ENCODE measurements at regions not wholly inside any gene's neighbourhood (a gene's known extent, or its start where the extent isn't known, plus 50 kb on each side); places are given as distances from the start of the nearest gene placed in this dataset.
"Not testable (repeated sequence)": the region's sequence is repeated elsewhere in the genome, so short reads cannot be mapped to it uniquely, and the experiment has no call there.

DNA sequence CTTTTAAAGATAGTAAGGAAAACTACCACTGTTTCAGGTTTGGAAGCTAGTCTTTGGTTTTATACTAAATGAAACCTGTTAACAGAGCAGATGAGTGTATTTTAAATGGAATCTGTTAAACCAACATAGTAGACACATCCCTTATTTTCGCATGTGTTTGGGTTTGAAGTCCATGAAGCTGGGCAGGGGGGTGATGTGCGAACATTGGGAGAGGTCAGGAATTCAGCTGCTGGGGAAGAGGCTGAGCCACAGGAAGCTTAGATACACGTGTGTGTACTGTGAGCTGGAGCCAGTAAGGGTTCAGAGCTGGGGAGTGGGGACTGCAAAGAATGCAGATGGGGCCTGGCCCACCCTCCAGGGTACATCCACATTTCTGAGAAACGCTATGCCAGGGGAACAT is 176.9 kb downstream of the VAPA start:
- 79 to 84% methylated on average over 4 of the region's 4 CpGs for WGBS, 2 donors
- peaks cover 0 to 3% of the 10 kb centered on the region in 2 donors for H3K9me3 ChIP-seq (ENCODE audit: control insufficient read depth in 2 of 2, insufficient read depth in 1 of 2, low read depth in 1 of 2, low read length in 1 of 2)

DNA sequence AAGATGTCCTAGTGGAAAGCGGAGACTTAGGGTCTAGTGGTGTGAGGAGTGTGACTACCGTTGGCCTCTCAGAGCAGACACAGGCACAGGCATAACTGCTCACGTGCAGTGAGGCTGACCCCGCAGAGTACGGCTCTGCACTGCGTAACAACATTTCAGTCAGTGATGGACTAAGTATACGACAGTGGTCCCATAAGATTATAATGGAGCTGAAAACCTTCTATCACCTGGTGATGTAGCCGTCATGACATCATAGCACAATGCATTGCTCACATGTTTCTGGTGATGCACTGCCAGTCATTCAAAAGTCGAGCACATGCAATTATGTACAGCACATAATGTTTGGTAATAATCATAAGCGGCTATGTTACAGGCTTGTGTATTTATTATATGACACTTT is 179.6 kb downstream of the VAPA start:
- Histone ChIP-seq H3K36me3 (ENCODE audit: control insufficient read depth in 2 of 2, insufficient read depth in 2 of 2, low read length in 1 of 2) (no peaks in the 10 kb centered on the region), H3K9me3 (ENCODE audit: control insufficient read depth in 2 of 2, insufficient read depth in 1 of 2, low read depth in 1 of 2, low read length in 1 of 2) (no peaks in the 10 kb centered on the region), H3K27me3 (ENCODE audit: control insufficient read depth in 1 of 2, insufficient read depth in 2 of 2, low read length in 2 of 2) (no peaks in the 10 kb centered on the region), H3K4me1 (ENCODE audit: control insufficient read depth in 2 of 2, insufficient read depth in 2 of 2, low read length in 1 of 2) (no peaks in the 10 kb centered on the region), H3K27ac (ENCODE audit: low read depth in 2 of 2, low read length in 1 of 2) (no peak overlapping the region), H3K4me3 (ENCODE audit: low read depth in 1 of 2, low read length in 2 of 2) (no peak overlapping the region)
- 96 to 97% methylated on average over 10 of the region's 10 CpGs for WGBS, 2 donors

More for the DNA sequence above, 176.9 kb downstream of the VAPA start:
- Histone ChIP-seq H3K36me3 (ENCODE audit: control insufficient read depth in 2 of 2, insufficient read depth in 2 of 2, low read length in 1 of 2) (no peaks in the 10 kb centered on the region), H3K4me1 (ENCODE audit: control insufficient read depth in 2 of 2, insufficient read depth in 2 of 2, low read length in 1 of 2) (peaks cover 5 to 12% of the 10 kb centered on the region in 2 donors), H3K27me3 (ENCODE audit: control insufficient read depth in 1 of 2, insufficient read depth in 2 of 2, low read length in 2 of 2) (no peaks in the 10 kb centered on the region), H3K27ac (ENCODE audit: low read depth in 2 of 2, low read length in 1 of 2) (no peak overlapping the region), H3K4me3 (ENCODE audit: low read depth in 1 of 2, low read length in 2 of 2) (no peak overlapping the region)

DNA sequence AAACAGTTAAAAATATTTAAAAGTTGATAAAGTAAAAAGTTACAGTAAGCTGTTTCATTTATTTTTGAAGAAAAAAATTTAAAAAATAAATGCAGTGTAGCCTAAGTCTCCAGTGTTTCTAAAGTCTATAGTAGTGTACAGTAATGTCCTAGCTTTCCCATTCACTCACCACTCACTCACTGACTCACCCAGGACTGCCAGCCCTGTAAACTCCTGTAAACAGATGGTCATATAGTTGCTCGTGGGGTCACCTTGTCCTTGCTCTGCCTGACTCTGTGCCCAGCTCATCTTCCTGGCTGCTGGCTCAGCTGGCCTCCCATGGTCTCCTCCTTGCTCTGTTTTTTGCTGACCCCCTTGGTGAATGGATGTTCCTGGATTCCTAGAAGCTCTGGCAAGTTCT is 180.3 kb downstream of the VAPA start:
- Histone ChIP-seq H3K4me1 (ENCODE audit: control insufficient read depth in 2 of 2, insufficient read depth in 2 of 2, low read length in 1 of 2) (no peaks in the 10 kb centered on the region), H3K27ac (ENCODE audit: low read depth in 2 of 2, low read length in 1 of 2) (no peak overlapping the region), H3K9me3 (ENCODE audit: control insufficient read depth in 2 of 2, insufficient read depth in 1 of 2, low read depth in 1 of 2, low read length in 1 of 2) (no peaks in the 10 kb centered on the region), H3K36me3 (ENCODE audit: control insufficient read depth in 2 of 2, insufficient read depth in 2 of 2, low read length in 1 of 2) (no peaks in the 10 kb centered on the region), H3K4me3 (ENCODE audit: low read depth in 1 of 2, low read length in 2 of 2) (no peak overlapping the region), H3K27me3 (ENCODE audit: control insufficient read depth in 1 of 2, insufficient read depth in 2 of 2, low read length in 2 of 2) (no peaks in the 10 kb centered on the region)
- 39% methylated on average over 1 of the region's 1 CpG for WGBS, 2 donors

DNA sequence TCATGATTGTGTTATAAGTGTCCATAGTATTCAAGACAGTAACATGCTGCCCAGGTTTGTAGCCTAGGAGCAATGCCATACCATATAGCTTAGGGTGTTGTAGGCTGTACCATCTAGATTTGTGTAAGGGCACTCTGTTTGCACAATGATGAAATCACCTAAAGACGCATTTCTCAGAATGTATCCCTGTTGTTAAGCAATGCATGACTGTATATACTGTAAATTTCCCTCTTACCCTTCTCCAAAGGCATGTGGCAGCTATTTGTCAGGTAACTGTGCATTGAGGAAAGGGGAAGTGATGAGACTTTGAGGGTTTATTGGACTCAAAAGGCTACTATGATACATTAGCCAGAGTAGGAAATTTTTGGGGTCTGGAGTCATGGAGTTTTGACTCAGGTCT is 180.8 kb downstream of the VAPA start:
- Histone ChIP-seq H3K27ac (ENCODE audit: low read depth in 2 of 2, low read length in 1 of 2) (no peak overlapping the region), H3K9me3 (ENCODE audit: control insufficient read depth in 2 of 2, insufficient read depth in 1 of 2, low read depth in 1 of 2, low read length in 1 of 2) (no peaks in the 10 kb centered on the region), H3K27me3 (ENCODE audit: control insufficient read depth in 1 of 2, insufficient read depth in 2 of 2, low read length in 2 of 2) (no peaks in the 10 kb centered on the region), H3K4me1 (ENCODE audit: control insufficient read depth in 2 of 2, insufficient read depth in 2 of 2, low read length in 1 of 2) (no peaks in the 10 kb centered on the region), H3K36me3 (ENCODE audit: control insufficient read depth in 2 of 2, insufficient read depth in 2 of 2, low read length in 1 of 2) (no peaks in the 10 kb centered on the region), H3K4me3 (ENCODE audit: low read depth in 1 of 2, low read length in 2 of 2) (no peak overlapping the region)
- WGBS, 2 donors: 61 to 72% methylated on average over 1 of the region's 1 CpG

DNA sequence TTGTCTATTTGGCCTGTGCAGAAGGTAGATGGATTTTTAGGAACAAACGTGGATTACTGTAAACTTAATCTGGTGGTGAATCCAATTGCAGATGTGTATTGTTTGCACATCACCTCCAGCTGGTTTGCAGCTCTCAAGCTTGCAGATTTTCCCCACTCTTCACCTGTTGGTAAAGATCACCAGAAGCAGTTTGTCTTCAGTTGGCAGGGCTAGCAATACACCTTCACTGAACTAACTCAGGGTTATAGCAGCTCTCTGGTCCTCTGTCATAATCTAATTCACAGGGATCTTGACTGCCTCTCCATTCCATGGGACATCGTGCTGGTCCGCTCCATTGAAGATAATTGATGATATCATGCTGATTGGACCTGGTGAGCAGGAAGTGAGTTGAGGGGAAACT is 181.5 kb downstream of the VAPA start:
- H3K36me3 ChIP-seq (ENCODE audit: control insufficient read depth in 2 of 2, insufficient read depth in 2 of 2, low read length in 1 of 2): no peaks in the 10 kb centered on the region
- WGBS, 2 donors: 91 to 96% methylated on average over 3 of the region's 3 CpGs
- no peaks in the 10 kb centered on the region for H3K9me3 ChIP-seq (ENCODE audit: control insufficient read depth in 2 of 2, insufficient read depth in 1 of 2, low read depth in 1 of 2, low read length in 1 of 2)
- no peak overlapping the region for H3K4me3 ChIP-seq (ENCODE audit: low read depth in 1 of 2, low read length in 2 of 2)
- no peaks in the 10 kb centered on the region for H3K27me3 ChIP-seq (ENCODE audit: control insufficient read depth in 1 of 2, insufficient read depth in 2 of 2, low read length in 2 of 2)
- H3K4me1 ChIP-seq (ENCODE audit: control insufficient read depth in 2 of 2, insufficient read depth in 2 of 2, low read length in 1 of 2): no peaks in the 10 kb centered on the region
- no peak overlapping the region for H3K27ac ChIP-seq (ENCODE audit: low read depth in 2 of 2, low read length in 1 of 2)

DNA sequence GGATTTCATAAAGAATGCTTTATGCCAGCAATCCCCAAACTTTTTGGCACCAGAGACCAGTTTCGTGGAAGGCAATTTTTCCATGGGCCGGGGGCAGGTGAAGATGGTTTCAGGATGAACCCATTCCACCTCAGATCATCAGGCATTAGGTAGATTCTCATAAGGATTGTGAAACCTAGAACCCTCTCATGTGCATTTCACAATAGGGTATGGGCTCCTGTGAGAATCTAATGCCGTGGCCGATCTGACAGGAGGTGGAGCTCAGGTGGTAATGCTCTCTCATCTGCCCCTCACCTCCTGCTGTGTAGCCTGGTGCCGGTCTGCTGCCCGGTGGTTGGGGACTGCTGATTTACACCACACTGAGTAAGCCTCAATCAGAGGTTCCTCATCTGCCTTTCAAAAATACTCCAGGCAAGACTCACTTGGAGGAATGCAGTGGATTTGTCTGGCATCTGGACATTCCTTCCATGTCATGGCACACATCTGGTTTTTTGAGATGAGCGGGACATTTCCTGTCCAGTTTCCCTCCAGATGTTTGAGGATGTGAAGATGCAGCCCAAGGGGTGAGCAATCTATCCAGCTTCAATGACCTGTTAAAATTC is 185.8 kb downstream of the VAPA start:
- Histone ChIP-seq H3K27me3 (ENCODE audit: control insufficient read depth in 1 of 2, insufficient read depth in 2 of 2, low read length in 2 of 2) (no peaks in the 10 kb centered on the region), H3K4me1 (ENCODE audit: control insufficient read depth in 2 of 2, insufficient read depth in 2 of 2, low read length in 1 of 2) (no peaks in the 10 kb centered on the region), H3K27ac (ENCODE audit: low read depth in 2 of 2, low read length in 1 of 2) (no peak overlapping the region), H3K36me3 (ENCODE audit: control insufficient read depth in 2 of 2, insufficient read depth in 2 of 2, low read length in 1 of 2) (no peaks in the 10 kb centered on the region), H3K9me3 (ENCODE audit: control insufficient read depth in 2 of 2, insufficient read depth in 1 of 2, low read depth in 1 of 2, low read length in 1 of 2) (no peaks in the 10 kb centered on the region), H3K4me3 (ENCODE audit: low read depth in 1 of 2, low read length in 2 of 2) (no peak overlapping the region)
- 85 to 93% methylated on average over 7 of the region's 7 CpGs for WGBS, 2 donors

DNA sequence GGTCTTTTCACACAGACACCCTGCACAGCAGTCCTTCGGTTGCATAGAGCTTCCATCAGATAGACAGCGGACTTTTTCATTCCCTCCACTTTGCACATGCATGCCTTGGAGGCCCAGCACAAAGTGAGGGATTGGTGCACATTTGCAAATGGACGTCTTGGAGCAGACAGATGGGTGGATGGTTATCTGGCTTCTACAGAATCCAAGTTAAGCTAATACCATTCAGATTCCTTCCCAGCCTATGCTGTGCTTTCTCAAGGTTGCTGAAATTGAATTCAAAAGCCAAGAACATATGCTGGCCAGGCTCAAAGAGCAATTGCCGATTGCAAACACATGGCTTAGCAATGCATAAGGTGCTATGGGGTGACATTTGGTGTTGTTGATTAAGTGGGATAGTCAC is 186.4 kb downstream of the VAPA start:
- Histone ChIP-seq H3K4me3 (ENCODE audit: low read depth in 1 of 2, low read length in 2 of 2) (no peak overlapping the region), H3K27ac (ENCODE audit: low read depth in 2 of 2, low read length in 1 of 2) (no peak overlapping the region), H3K4me1 (ENCODE audit: control insufficient read depth in 2 of 2, insufficient read depth in 2 of 2, low read length in 1 of 2) (no peaks in the 10 kb centered on the region), H3K9me3 (ENCODE audit: control insufficient read depth in 2 of 2, insufficient read depth in 1 of 2, low read depth in 1 of 2, low read length in 1 of 2) (no peaks in the 10 kb centered on the region), H3K27me3 (ENCODE audit: control insufficient read depth in 1 of 2, insufficient read depth in 2 of 2, low read length in 2 of 2) (no peaks in the 10 kb centered on the region), H3K36me3 (ENCODE audit: control insufficient read depth in 2 of 2, insufficient read depth in 2 of 2, low read length in 1 of 2) (no peaks in the 10 kb centered on the region)
- WGBS, 2 donors: 87 to 88% methylated on average over 4 of the region's 4 CpGs

DNA sequence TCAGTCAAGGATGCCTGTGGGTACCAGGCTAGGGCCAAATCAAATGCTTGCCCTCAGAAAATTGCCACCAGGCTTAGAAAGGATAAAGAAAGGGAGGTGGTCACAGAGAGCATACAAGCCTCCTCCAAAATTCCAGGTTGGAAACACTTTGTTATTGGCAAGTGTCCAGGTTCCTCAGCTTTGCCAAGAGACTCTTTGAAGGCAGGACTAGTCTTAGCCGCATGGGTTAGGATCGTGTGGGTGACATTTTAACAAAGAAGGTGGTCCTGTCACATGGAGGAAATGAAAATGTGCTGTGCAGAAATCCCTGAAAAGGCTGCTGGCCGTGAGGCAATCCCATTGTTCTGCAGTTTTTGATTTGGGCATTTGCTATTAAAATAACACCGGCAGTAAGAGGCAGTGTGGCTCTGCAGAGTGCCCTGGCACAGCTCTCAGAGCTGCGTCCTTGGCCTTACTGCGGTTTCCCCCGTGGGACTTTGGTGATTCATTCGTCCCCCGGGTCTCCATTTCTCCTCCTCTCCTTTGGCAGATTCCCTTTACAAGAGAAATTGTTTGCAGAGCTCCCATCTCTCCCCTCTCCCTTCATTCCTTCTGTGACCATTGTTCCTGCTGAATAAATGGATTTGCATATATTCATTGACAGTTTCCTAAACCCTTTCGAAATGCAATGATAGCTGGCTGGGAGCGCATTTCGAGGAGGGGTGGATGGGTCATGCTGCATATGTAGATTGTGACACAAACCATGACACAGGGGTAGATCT is 187.3 kb downstream of the VAPA start:
- WGBS, 2 donors: 22 to 36% methylated on average over 12 of the region's 12 CpGs
- H3K4me1 ChIP-seq (ENCODE audit: control insufficient read depth in 2 of 2, insufficient read depth in 2 of 2, low read length in 1 of 2): no peaks in the 10 kb centered on the region
- H3K9me3 ChIP-seq (ENCODE audit: control insufficient read depth in 2 of 2, insufficient read depth in 1 of 2, low read depth in 1 of 2, low read length in 1 of 2): no peaks in the 10 kb centered on the region
- no peak overlapping the region for H3K27ac ChIP-seq (ENCODE audit: low read depth in 2 of 2, low read length in 1 of 2)
- no peaks in the 10 kb centered on the region for H3K27me3 ChIP-seq (ENCODE audit: control insufficient read depth in 1 of 2, insufficient read depth in 2 of 2, low read length in 2 of 2)
- H3K36me3 ChIP-seq (ENCODE audit: control insufficient read depth in 2 of 2, insufficient read depth in 2 of 2, low read length in 1 of 2): no peaks in the 10 kb centered on the region
- H3K4me3 ChIP-seq (ENCODE audit: low read depth in 1 of 2, low read length in 2 of 2): no peak overlapping the region

DNA sequence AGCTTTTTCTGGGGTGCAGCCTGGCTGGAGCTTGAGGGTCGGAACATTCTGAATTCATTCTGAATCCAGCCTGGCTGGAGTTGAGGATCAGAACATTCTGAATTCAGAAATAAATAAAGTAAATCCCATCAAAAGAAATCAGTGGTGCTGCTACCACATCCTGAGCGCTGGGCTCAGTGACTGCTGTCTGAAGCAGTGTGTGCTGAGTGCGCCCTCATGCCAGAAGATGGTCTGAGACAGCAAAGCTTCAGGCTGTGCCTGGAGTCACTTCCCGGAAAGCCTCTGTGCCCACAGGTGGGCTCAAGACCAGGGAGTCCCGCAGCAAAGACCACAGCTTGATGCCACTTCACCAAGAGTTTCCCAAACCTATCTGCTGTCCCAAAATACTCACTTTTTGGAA is 187.9 kb downstream of the VAPA start:
- no peaks in the 10 kb centered on the region for H3K27me3 ChIP-seq (ENCODE audit: control insufficient read depth in 1 of 2, insufficient read depth in 2 of 2, low read length in 2 of 2)
- no peaks in the 10 kb centered on the region for H3K36me3 ChIP-seq (ENCODE audit: control insufficient read depth in 2 of 2, insufficient read depth in 2 of 2, low read length in 1 of 2)
- no peaks in the 10 kb centered on the region for H3K9me3 ChIP-seq (ENCODE audit: control insufficient read depth in 2 of 2, insufficient read depth in 1 of 2, low read depth in 1 of 2, low read length in 1 of 2)
- H3K4me3 ChIP-seq (ENCODE audit: low read depth in 1 of 2, low read length in 2 of 2): no peak overlapping the region
- no peak overlapping the region for H3K27ac ChIP-seq (ENCODE audit: low read depth in 2 of 2, low read length in 1 of 2)
- 83% methylated on average over 5 of the region's 5 CpGs for WGBS, 2 donors
- no peaks in the 10 kb centered on the region for H3K4me1 ChIP-seq (ENCODE audit: control insufficient read depth in 2 of 2, insufficient read depth in 2 of 2, low read length in 1 of 2)

DNA sequence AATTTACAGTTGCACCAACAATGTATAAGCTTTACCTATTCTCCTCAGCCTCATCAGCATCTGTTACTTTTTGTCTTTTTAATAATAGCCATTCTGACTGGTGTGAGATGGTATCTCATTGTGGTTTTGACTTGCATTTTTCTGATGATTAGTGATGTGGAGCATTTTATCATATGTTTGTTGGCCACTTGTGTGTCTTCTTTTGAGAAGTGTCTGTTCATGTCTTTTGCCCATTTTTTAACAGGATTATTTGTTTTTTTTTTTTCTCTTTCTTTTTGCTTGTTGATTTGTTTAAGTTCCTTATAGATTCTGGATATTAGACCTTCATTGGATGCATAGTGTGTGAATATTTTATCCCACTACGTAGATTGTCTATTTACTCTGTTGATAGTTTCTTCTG is 191.3 kb downstream of the VAPA start:
- not testable (repeated sequence) for H3K4me1 ChIP-seq (ENCODE audit: control insufficient read depth in 2 of 2, insufficient read depth in 2 of 2, low read length in 1 of 2); H3K4me3 ChIP-seq (ENCODE audit: low read depth in 1 of 2, low read length in 2 of 2); H3K36me3 ChIP-seq (ENCODE audit: control insufficient read depth in 2 of 2, insufficient read depth in 2 of 2, low read length in 1 of 2); H3K27ac ChIP-seq (ENCODE audit: low read depth in 2 of 2, low read length in 1 of 2); H3K27me3 ChIP-seq (ENCODE audit: control insufficient read depth in 1 of 2, insufficient read depth in 2 of 2, low read length in 2 of 2); H3K9me3 ChIP-seq (ENCODE audit: control insufficient read depth in 2 of 2, insufficient read depth in 1 of 2, low read depth in 1 of 2, low read length in 1 of 2)
- 51 to 90% methylated on average over 1 of the region's 1 CpG for WGBS, 2 donors
